H9 (cell line): ENCODE measurements at regions not wholly inside any gene's neighbourhood (a gene's known extent, or its start where the extent isn't known, plus 50 kb on each side); places are given as distances from the start of the nearest gene placed in this dataset.
"Not testable (repeated sequence)": the region's sequence is repeated elsewhere in the genome, so short reads cannot be mapped to it uniquely, and the experiment has no call there.

Source experiments
- DNase-seq: peaks from one replicate; pipeline ENCODE4 v3.0.0-alpha.2; 2017
- H2AFZ ChIP-seq: one replicate; pipeline ENCODE4 v1.6.1; 2013; ENCODE audit warnings: mild to moderate bottlenecking, low read length, control low read depth, moderate library complexity
- H2AK5ac ChIP-seq: 2 replicates; pipeline ENCODE4 v1.6.1; 2013; ENCODE audit warnings: low read length, control low read depth, mixed read lengths; ENCODE audit not compliant: insufficient read length
- H2BK120ac ChIP-seq: one replicate; pipeline ENCODE4 v1.6.1; 2013; ENCODE audit warnings: low read depth, mild to moderate bottlenecking, low read length, control low read depth, inconsistent platforms; ENCODE audit not compliant: poor library complexity, severe bottlenecking
- H2BK12ac ChIP-seq: 2 replicates; pipeline ENCODE4 v1.6.1; 2013; ENCODE audit warnings: low read length, control low read depth, mixed read lengths, low read depth; ENCODE audit not compliant: insufficient read length
- H2BK15ac ChIP-seq: 2 replicates; pipeline ENCODE4 v1.6.1; 2013; ENCODE audit warnings: low read depth, low read length, control low read depth
- H2BK20ac ChIP-seq: one replicate; pipeline ENCODE4 v1.6.1; 2013; ENCODE audit warnings: low read depth, mild to moderate bottlenecking, low read length, control low read depth, inconsistent platforms; ENCODE audit not compliant: poor library complexity, severe bottlenecking
- H2BK5ac ChIP-seq: 2 replicates; pipeline ENCODE4 v1.6.1; 2013; ENCODE audit warnings: low read length, control low read depth, mixed read lengths; ENCODE audit not compliant: insufficient read length
- H3K14ac ChIP-seq: 2 replicates; pipeline ENCODE4 v1.6.1; 2013; ENCODE audit warnings: low read length, control low read depth; ENCODE audit not compliant: insufficient read depth
- H3K18ac ChIP-seq: 2 replicates; pipeline ENCODE4 v1.6.1; 2013; ENCODE audit warnings: low read depth, mild to moderate bottlenecking, mixed read lengths, low read length, control low read depth; ENCODE audit not compliant: insufficient read length
- H3K23ac ChIP-seq: 2 replicates; pipeline ENCODE4 v1.6.1; 2013; ENCODE audit warnings: low read length, control low read depth, mixed read lengths, low read depth; ENCODE audit not compliant: insufficient read length
- H3K23me2 ChIP-seq: 2 replicates; pipeline ENCODE4 v1.6.1; 2013; ENCODE audit warnings: low read depth, mild to moderate bottlenecking, mixed read lengths, low read length, control low read depth; ENCODE audit not compliant: insufficient read length, poor library complexity, severe bottlenecking
- H3K27ac ChIP-seq: 2 replicates; pipeline ENCODE4 v1.5.1; 2013; ENCODE audit warnings: low read length, control low read depth, mixed read lengths, low read depth; ENCODE audit not compliant: insufficient read length
- H3K27me3 ChIP-seq: 2 replicates; pipeline ENCODE4 v1.6.1; 2013; ENCODE audit warnings: low read length, control low read depth, inconsistent platforms; ENCODE audit not compliant: insufficient read depth
- H3K4ac ChIP-seq: 2 replicates; pipeline ENCODE4 v1.6.1; 2013; ENCODE audit warnings: low read depth, mild to moderate bottlenecking, control low read depth, inconsistent platforms, low read length, moderate library complexity
- H3K4me1 ChIP-seq: 2 replicates; pipeline ENCODE4 v1.6.1; 2013; ENCODE audit warnings: low read length, control low read depth, inconsistent platforms; ENCODE audit not compliant: insufficient read depth
- H3K4me2 ChIP-seq: 2 replicates; pipeline ENCODE4 v1.6.1; 2013; ENCODE audit warnings: low read length, control low read depth, mixed read lengths; ENCODE audit not compliant: insufficient read length, insufficient read depth
- H3K56ac ChIP-seq: 2 replicates; pipeline ENCODE4 v1.6.1; 2013; ENCODE audit warnings: low read depth, mild to moderate bottlenecking, mixed read lengths, low read length, control low read depth; ENCODE audit not compliant: insufficient read length
- H3K79me1 ChIP-seq: 2 replicates; pipeline ENCODE4 v1.6.1; 2013; ENCODE audit warnings: low read depth, mild to moderate bottlenecking, moderate library complexity, low read length, control low read depth, inconsistent platforms; ENCODE audit not compliant: insufficient read depth, poor library complexity, severe bottlenecking
- H3K79me2 ChIP-seq: 2 replicates; pipeline ENCODE4 v1.6.1; 2013; ENCODE audit warnings: low read length, control low read depth, inconsistent platforms; ENCODE audit not compliant: insufficient read depth
- H3K9ac ChIP-seq: 2 replicates; pipeline ENCODE4 v1.6.1; 2013; ENCODE audit warnings: low read length, control low read depth, mixed read lengths; ENCODE audit not compliant: insufficient read length; ENCODE audit errors: extremely low read depth
- H3K9me3 ChIP-seq: one replicate; pipeline ENCODE4 v1.6.1; 2013; ENCODE audit warnings: low read depth, low read length, inconsistent platforms; ENCODE audit not compliant: control insufficient read depth
- H3T11ph ChIP-seq: one replicate; pipeline ENCODE4 v1.6.1; 2013; ENCODE audit warnings: mild to moderate bottlenecking, low read length, control low read depth, inconsistent platforms
- H4K20me1 ChIP-seq: one replicate; pipeline ENCODE4 v1.6.1; 2013; ENCODE audit not compliant: control insufficient read depth, insufficient read length, insufficient read depth
- H4K5ac ChIP-seq: 2 replicates; pipeline ENCODE4 v1.6.1; 2013; ENCODE audit warnings: low read depth, mild to moderate bottlenecking, mixed read lengths, low read length, control low read depth; ENCODE audit not compliant: insufficient read length
- H4K8ac ChIP-seq: replicated peaks from 2 replicates; pipeline ENCODE4 v1.6.1; 2013; ENCODE audit warnings: low read length, control low read depth, mixed read lengths, low read depth; ENCODE audit not compliant: insufficient read length
- H4K91ac ChIP-seq: 2 replicates; pipeline ENCODE4 v1.6.1; 2013; ENCODE audit warnings: low read depth, mild to moderate bottlenecking, moderate library complexity, mixed read lengths, low read length, control low read depth; ENCODE audit not compliant: insufficient read length
- H3K27ac Mint-ChIP-seq, 3 experiments: 2 replicates in 2 of 3; 3 replicates in 1 of 3; pipeline ENCODE4 v1.8.0; 2020 to 2021; ENCODE audit warnings: mixed read lengths in 3 of 3, mild to moderate bottlenecking in 1 of 3, moderate library complexity in 1 of 3
- H3K27me3 Mint-ChIP-seq: 2 replicates; pipeline ENCODE4 v1.8.0; 2021; ENCODE audit warnings: low read depth, mild to moderate bottlenecking, moderate library complexity, mixed read lengths
- H3K36me3 Mint-ChIP-seq, 3 experiments: 2 replicates in 2 of 3; 3 replicates in 1 of 3; pipeline ENCODE4 v1.8.0; 2020 to 2021; ENCODE audit warnings: low read depth in 3 of 3, mixed read lengths in 3 of 3; ENCODE audit not compliant: insufficient read depth in 1 of 3
- H3K4me1 Mint-ChIP-seq, 2 experiments: 2 replicates each; pipeline ENCODE4 v1.8.0; 2020; ENCODE audit warnings: mixed read lengths in 2 of 2
- H3K4me3 Mint-ChIP-seq, 2 experiments: 2 replicates in 1 of 2; 3 replicates in 1 of 2; pipeline ENCODE4 v1.8.0; 2020 to 2021; ENCODE audit warnings: mild to moderate bottlenecking in 2 of 2, mixed read lengths in 2 of 2, moderate library complexity in 1 of 2
- H3K9me3 Mint-ChIP-seq, 2 experiments: 2 replicates in 1 of 2; 3 replicates in 1 of 2; pipeline ENCODE4 v1.8.0; 2020; ENCODE audit warnings: mild to moderate bottlenecking in 2 of 2, mixed read lengths in 2 of 2, moderate library complexity in 1 of 2
- WGBS: extraction: QIAGEN DNeasy Blood & Tissue Kit; methylation state at CpG from one replicate; pipeline ENCODE4 v1.1.7; 2013; ENCODE audit warnings: missing lambda C conversion rate, low lambda C conversion rate, mixed read lengths; ENCODE audit not compliant: insufficient read length; ENCODE audit errors: extremely low coverage; 5-methylcytosine and 5-hydroxymethylcytosine counted together
- TF ChIP-seq, protein P1 (sequence below): fragments of 200-600 bp; sonication (generic); conservative IDR thresholded peaks from 3 replicates; pipeline ENCODE4 v1.8.0; 2021; ENCODE audit warnings: antibody characterized with exemption, mild to moderate bottlenecking

DNA sequence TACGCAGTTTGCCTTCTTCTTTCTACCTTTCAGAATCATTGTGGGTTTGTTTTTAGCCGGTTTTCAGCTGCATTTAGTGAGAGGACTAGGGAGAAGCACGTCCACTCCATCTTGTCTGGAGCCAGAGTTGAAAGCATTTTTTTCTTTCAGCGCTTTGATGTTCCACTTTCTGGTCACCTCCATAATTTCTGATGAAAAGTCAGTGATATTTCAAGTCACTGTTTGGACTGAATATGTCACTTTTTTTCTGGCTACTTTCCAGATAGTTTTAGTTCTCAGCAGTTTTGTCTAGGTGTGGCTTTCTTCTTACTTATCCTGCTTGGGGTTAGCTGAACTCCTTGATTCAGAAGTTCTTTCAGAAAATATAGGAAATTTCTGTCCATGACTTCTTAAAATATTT, 123.9 kb upstream of the IER5L start:
- no peak overlapping the region for H2BK12ac ChIP-seq
- H3T11ph ChIP-seq = no peak overlapping the region
- Mint-ChIP-seq H3K36me3 (peaks cover 10 to 24% (median 10%) of the 10 kb centered on the region in 3 experiments; a peak in 6 of 7 replicates), H3K4me3 (no peak overlapping the region), H3K4me1 (peaks cover 4 to 7% of the 10 kb centered on the region in 2 experiments), H3K27ac (no peak overlapping the region), H3K9me3 (peaks cover 25 to 33% of the 10 kb centered on the region in 2 experiments), H3K27me3 (peaks cover 23% of the 10 kb centered on the region)
- H2AFZ ChIP-seq = no peak overlapping the region
- no peak overlapping the region for H4K8ac ChIP-seq
- H3K4me2 ChIP-seq = no peak overlapping the region
- no peak overlapping the region for H3K27ac ChIP-seq
- no peaks in the 10 kb centered on the region for H3K27me3 ChIP-seq
- no peaks in the 10 kb centered on the region for H3K23me2 ChIP-seq
- H3K9me3 ChIP-seq = no peaks in the 10 kb centered on the region
- no peaks in the 10 kb centered on the region for H3K79me1 ChIP-seq
- no peaks in the 10 kb centered on the region for H4K20me1 ChIP-seq
- H3K9ac ChIP-seq = no peak overlapping the region
- no peaks in the 10 kb centered on the region for H3K79me2 ChIP-seq
- H2BK120ac ChIP-seq = no peak overlapping the region
- no peak overlapping the region for H3K18ac ChIP-seq
- no peak overlapping the region for H4K5ac ChIP-seq
- no peak overlapping the region for H2BK20ac ChIP-seq
- H3K4me1 ChIP-seq = no peaks in the 10 kb centered on the region
- no peak overlapping the region for H3K4ac ChIP-seq
- no peak for DNase-seq
- TF ChIP-seq, protein P1, sequence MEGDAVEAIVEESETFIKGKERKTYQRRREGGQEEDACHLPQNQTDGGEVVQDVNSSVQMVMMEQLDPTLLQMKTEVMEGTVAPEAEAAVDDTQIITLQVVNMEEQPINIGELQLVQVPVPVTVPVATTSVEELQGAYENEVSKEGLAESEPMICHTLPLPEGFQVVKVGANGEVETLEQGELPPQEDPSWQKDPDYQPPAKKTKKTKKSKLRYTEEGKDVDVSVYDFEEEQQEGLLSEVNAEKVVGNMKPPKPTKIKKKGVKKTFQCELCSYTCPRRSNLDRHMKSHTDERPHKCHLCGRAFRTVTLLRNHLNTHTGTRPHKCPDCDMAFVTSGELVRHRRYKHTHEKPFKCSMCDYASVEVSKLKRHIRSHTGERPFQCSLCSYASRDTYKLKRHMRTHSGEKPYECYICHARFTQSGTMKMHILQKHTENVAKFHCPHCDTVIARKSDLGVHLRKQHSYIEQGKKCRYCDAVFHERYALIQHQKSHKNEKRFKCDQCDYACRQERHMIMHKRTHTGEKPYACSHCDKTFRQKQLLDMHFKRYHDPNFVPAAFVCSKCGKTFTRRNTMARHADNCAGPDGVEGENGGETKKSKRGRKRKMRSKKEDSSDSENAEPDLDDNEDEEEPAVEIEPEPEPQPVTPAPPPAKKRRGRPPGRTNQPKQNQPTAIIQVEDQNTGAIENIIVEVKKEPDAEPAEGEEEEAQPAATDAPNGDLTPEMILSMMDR = no peak
- WGBS = no CpG with 5 or more reads among the region's 4 CpGs
- H3K23ac ChIP-seq = no peak overlapping the region
- no peak overlapping the region for H2AK5ac ChIP-seq
- H3K14ac ChIP-seq = no peak overlapping the region
- no peak overlapping the region for H4K91ac ChIP-seq
- no peak overlapping the region for H3K56ac ChIP-seq
- no peak overlapping the region for H2BK5ac ChIP-seq
- H2BK15ac ChIP-seq = no peak overlapping the region

- H3K79me1 ChIP-seq, H3K27ac Mint-ChIP-seq, H3K27ac ChIP-seq, DNase-seq, H2BK15ac ChIP-seq, H2BK5ac ChIP-seq, H4K91ac ChIP-seq, H3T11ph ChIP-seq, H2BK120ac ChIP-seq, H3K14ac ChIP-seq, H2AFZ ChIP-seq, H3K23me2 ChIP-seq, H3K4ac ChIP-seq, H4K5ac ChIP-seq, H4K20me1 ChIP-seq, H3K4me2 ChIP-seq, H3K79me2 ChIP-seq, H3K56ac ChIP-seq, H3K18ac ChIP-seq, H3K4me1 ChIP-seq, H2BK20ac ChIP-seq, H3K9me3 ChIP-seq, H3K36me3 Mint-ChIP-seq, H2AK5ac ChIP-seq, H4K8ac ChIP-seq, H3K4me3 Mint-ChIP-seq, H3K23ac ChIP-seq, H2BK12ac ChIP-seq, H3K9ac ChIP-seq, H3K4me1 Mint-ChIP-seq, H3K27me3 ChIP-seq: not testable (repeated sequence)
- H3K9me3 Mint-ChIP-seq = peaks cover 18 to 23% of the 10 kb centered on the region in 2 experiments
- WGBS = no CpG with 5 or more reads among the region's 3 CpGs
- H3K27me3 Mint-ChIP-seq = peaks cover 24% of the 10 kb centered on the region
Observed at GRCh38 chr9:129296195-129296594, 118.1 kb upstream of the IER5L start.
